Testis (tissue), 2 donors: ENCODE measurements at regions not wholly inside any gene's neighbourhood (a gene's known extent, or its start where the extent isn't known, plus 50 kb on each side); places are given as distances from the start of the nearest gene placed in this dataset.

Experiments used
- DNase-seq: peaks from one replicate; pipeline ENCODE4 v3.0.0-alpha.2; 2019
- H3K27ac ChIP-seq, 2 donors: fragments of 200-600 bp; sonication (generic); one replicate each; pipeline ENCODE4 v1.5.1; 2019
- H3K27me3 ChIP-seq: fragments of 200-600 bp; sonication (generic); one replicate; pipeline ENCODE4 v1.5.1; 2019
- H3K36me3 ChIP-seq: fragments of 200-600 bp; sonication (generic); one replicate; pipeline ENCODE4 v1.5.1; 2017; ENCODE audit warnings: low read depth; ENCODE audit errors: missing control alignments
- H3K4me1 ChIP-seq: fragments of 200-600 bp; sonication (generic); one replicate; pipeline ENCODE4 v1.5.1; 2019
- H3K4me3 ChIP-seq, 2 donors: fragments of 200-600 bp; sonication (generic); one replicate each; pipeline ENCODE4 v1.5.1; 2017 to 2019
- H3K9me3 ChIP-seq: fragments of 200-600 bp; sonication (generic); one replicate; pipeline ENCODE4 v1.5.1; 2017
- POLR2A ChIP-seq: fragments of 450-650 bp; IDR thresholded peaks from one replicate; pipeline ENCODE4 v1.6.1; 2017; ENCODE audit warnings: antibody characterized with exemption, mild to moderate bottlenecking, moderate library complexity
- WGBS, 2 donors: methylation state at CpG; one replicate each; pipeline ENCODE4 v1.1.5; 2018; 5-methylcytosine and 5-hydroxymethylcytosine counted together
- intact Hi-C: fragments of 100-400 bp; cut with DNase I; formaldehyde crosslinking; loops from one replicate; pipeline ENCODE4 v1.15.1; 2023; ENCODE audit warnings: low total_unique reads
- TF ChIP-seq, protein P1 (sequence below), 3 experiments: fragments of 450-650 bp in 2 of 3; fragments of 200-600 bp in 1 of 3; sonication (generic) in 1 of 3; IDR thresholded peaks; one replicate each; pipeline ENCODE4 v1.5.1; 2016 to 2019; ENCODE audit warnings: antibody characterized with exemption in 3 of 3, mild to moderate bottlenecking in 2 of 3, moderate library complexity in 1 of 3

DNA sequence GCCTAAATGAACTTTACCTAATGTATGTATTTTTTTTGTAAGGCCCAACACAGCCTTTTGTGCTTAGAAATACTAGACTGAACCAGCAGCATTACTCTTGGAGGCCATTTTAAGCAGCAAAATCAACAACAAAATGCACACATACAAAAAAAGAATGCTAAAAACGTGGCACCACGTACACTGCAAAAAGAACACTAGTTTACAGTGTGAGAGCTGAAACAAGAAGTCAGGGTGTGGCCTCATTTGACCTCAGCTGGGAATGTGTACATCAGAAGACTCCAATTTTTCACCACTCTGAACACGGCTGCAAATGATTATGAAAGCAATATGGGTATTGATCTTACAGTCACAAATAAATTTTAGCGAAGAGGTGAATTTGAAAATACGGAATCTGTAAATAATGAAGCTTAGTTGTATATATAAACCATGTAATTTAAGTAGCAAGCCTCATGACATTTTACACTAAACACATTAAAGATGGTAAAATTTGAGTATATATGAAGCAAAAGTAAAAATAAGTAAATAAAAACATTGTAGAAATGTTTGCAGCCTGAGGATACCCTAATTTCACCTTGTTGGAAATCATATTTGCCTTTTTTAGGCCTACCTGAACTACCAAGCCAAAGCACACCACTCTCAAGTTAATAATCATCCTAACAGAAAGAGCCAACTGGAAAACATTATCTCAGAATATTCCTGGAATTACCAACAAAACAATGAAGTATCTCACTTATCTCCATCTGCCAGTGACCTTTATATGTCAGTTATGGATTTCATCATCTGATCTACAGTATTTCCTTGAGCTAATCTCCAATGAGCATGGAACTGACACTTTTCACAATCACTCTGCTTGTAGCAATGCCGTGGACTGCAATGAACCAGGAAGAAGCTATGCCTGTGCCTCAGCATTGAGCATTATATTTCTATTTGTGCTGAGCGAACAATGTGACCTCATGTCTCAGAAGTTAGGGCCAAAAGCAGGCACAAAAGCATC is 319.5 kb upstream of the FAT3 start:
- Histone ChIP-seq H3K4me1 (no peaks in the 10 kb centered on the region), H3K9me3 (no peaks in the 10 kb centered on the region), H3K4me3 (no peak overlapping the region), H3K36me3 (no peaks in the 10 kb centered on the region), H3K27ac (no peak overlapping the region), H3K27me3 (no peaks in the 10 kb centered on the region)
- intact Hi-C loops, result no loop called here
- WGBS, 2 donors, result 88 to 92% methylated on average over 7 of the region's 7 CpGs
- no peak for DNase-seq
- TF ChIP-seq, protein P1, sequence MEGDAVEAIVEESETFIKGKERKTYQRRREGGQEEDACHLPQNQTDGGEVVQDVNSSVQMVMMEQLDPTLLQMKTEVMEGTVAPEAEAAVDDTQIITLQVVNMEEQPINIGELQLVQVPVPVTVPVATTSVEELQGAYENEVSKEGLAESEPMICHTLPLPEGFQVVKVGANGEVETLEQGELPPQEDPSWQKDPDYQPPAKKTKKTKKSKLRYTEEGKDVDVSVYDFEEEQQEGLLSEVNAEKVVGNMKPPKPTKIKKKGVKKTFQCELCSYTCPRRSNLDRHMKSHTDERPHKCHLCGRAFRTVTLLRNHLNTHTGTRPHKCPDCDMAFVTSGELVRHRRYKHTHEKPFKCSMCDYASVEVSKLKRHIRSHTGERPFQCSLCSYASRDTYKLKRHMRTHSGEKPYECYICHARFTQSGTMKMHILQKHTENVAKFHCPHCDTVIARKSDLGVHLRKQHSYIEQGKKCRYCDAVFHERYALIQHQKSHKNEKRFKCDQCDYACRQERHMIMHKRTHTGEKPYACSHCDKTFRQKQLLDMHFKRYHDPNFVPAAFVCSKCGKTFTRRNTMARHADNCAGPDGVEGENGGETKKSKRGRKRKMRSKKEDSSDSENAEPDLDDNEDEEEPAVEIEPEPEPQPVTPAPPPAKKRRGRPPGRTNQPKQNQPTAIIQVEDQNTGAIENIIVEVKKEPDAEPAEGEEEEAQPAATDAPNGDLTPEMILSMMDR (IDR thresholded peaks at IDR 0.05), result no peak
- no peak for TF ChIP-seq POLR2A

DNA sequence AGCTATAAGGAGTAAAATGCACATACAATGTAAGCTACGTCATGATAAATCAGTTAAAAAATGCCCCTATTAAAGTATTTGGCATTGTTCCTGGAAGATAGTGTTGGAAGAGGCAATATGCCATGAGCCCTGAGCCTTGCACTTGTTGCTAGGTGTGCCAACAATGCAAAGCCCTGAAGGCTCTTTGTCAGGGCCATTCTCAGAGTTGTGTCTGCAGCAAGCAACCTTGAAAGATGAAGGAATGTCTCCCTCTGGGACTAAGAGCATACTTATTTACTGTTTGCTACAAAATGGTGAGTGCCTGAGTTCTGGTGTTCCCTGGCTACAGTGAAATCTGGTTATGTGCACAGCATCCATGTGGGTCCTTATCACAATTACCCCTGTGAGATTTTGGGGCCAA is 322.3 kb upstream of the FAT3 start:
- H3K36me3 ChIP-seq, result no peaks in the 10 kb centered on the region
- intact Hi-C loops, result no loop called here
- no peak for TF ChIP-seq POLR2A
- TF ChIP-seq, protein P1 (IDR thresholded peaks at IDR 0.05), result no peak
- H3K27ac ChIP-seq, result no peak overlapping the region
- no peaks in the 10 kb centered on the region for H3K9me3 ChIP-seq
- no peak for DNase-seq
- H3K4me1 ChIP-seq, result no peaks in the 10 kb centered on the region
- H3K4me3 ChIP-seq, result no peak overlapping the region
- no peaks in the 10 kb centered on the region for H3K27me3 ChIP-seq
- WGBS, 2 donors, result 47 to 58% methylated on average over 1 of the region's 1 CpG

DNA sequence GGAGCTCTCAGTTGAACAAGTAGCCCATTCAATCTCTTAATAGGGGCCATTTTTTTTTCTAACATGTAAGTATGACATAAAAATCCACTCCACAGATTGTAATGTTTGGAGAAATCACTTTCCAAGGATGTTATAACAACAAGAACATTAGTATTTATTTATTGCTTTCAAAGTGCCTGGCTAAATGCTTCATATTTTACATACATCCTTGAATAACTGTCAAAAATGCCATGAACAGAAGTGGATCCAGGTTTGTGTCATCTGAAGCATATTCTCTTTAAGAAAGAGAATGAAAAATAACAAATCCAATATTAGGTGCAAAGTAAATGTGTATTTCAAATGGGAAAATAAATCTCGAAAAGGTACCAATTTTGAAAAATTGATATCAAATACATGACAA is 344.0 kb upstream of the FAT3 start:
- Histone ChIP-seq H3K4me3 (no peak overlapping the region), H3K9me3 (no peaks in the 10 kb centered on the region), H3K27ac (no peak overlapping the region), H3K36me3 (no peaks in the 10 kb centered on the region), H3K4me1 (no peaks in the 10 kb centered on the region), H3K27me3 (no peaks in the 10 kb centered on the region)
- 53 to 91% methylated on average over 1 of the region's 1 CpG for WGBS, 2 donors
- intact Hi-C loops, result no loop called here
- DNase-seq, result no peak
- TF ChIP-seq, protein P1 (IDR thresholded peaks at IDR 0.05), result no peak
- TF ChIP-seq POLR2A, result no peak

- Histone ChIP-seq H3K27me3 (no peaks in the 10 kb centered on the region), H3K27ac (no peak overlapping the region), H3K9me3 (no peaks in the 10 kb centered on the region), H3K4me3 (no peak overlapping the region), H3K4me1 (no peaks in the 10 kb centered on the region), H3K36me3 (no peaks in the 10 kb centered on the region)
- TF ChIP-seq POLR2A, result no peak
- TF ChIP-seq, protein P1 (IDR thresholded peaks at IDR 0.05), result no peak
- DNase-seq, result no peak
- intact Hi-C loops, result no loop called here
- WGBS, 2 donors, result 90 to 92% methylated on average over 2 of the region's 2 CpGs
These were observed 347.9 kb upstream of the FAT3 start for GRCh38 chr11:91876746-91877145.

GRCh38 chr11:91872243-91872642 is 352.4 kb upstream of the FAT3 start:
- no peak overlapping the region for H3K4me3 ChIP-seq
- 75 to 80% methylated on average over 5 of the region's 5 CpGs for WGBS, 2 donors
- DNase-seq, result no peak
- H3K9me3 ChIP-seq, result no peaks in the 10 kb centered on the region
- no peaks in the 10 kb centered on the region for H3K4me1 ChIP-seq
- H3K36me3 ChIP-seq, result no peaks in the 10 kb centered on the region
- intact Hi-C loops, result no loop called here
- no peak overlapping the region for H3K27ac ChIP-seq
- H3K27me3 ChIP-seq, result no peaks in the 10 kb centered on the region
- TF ChIP-seq POLR2A, result no peak
- TF ChIP-seq, protein P1 (IDR thresholded peaks at IDR 0.05), result no peak
